ENCODE measurements at regions not wholly inside any gene's neighbourhood (a gene's known extent, or its start where the extent isn't known, plus 50 kb on each side); places are given as distances from the start of the nearest gene placed in this dataset.

DNA sequence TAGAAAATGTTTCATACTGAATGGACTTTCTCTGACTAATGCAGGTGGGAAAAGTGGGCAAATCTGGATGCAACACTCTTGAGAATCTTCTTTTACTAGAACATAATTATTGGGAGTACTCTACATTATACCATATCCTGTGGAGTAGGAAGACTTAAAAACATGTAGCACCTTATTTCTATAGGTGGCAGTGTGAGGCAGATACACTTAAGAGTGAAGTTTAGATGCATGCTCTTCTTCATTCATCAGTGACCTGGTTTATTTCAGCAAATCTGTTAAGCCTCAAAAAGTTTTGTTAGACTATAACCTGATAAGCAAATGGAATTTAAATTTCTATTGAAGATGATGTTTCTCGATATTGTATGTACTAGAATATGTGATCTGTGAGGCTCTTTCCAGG lies 1087.1 kb upstream of the LRRN3 start:
- no peak overlapping the region for H3K27ac ChIP-seq (ENCODE audit: low read depth in 1 of 2, low read length in 2 of 2)
- H3K36me3 ChIP-seq (replicated peaks in 1 of 2; ENCODE audit: control insufficient read depth in 1 of 2, insufficient read depth in 2 of 2, low read length in 2 of 2): no peaks in the 10 kb centered on the region
- no peaks in the 10 kb centered on the region for H3K79me2 ChIP-seq (ENCODE audit: insufficient read depth, low read length)
- H3K4me1 ChIP-seq (ENCODE audit: control insufficient read depth in 1 of 2, insufficient read depth in 2 of 2, low read length in 2 of 2): no peaks in the 10 kb centered on the region
- H3K27me3 ChIP-seq (ENCODE audit: control insufficient read depth in 2 of 2, insufficient read depth in 2 of 2, low read length in 2 of 2): no peaks in the 10 kb centered on the region
- H3K4me1 Mint-ChIP-seq: no peaks in the 10 kb centered on the region
- WGBS (ENCODE audit: insufficient coverage): no CpG with 5 or more reads among the region's 1 CpG
- H3K9me3 ChIP-seq (replicated peaks in 1 of 2; ENCODE audit: control insufficient read depth in 1 of 2, insufficient read depth in 1 of 2, low read length in 2 of 2): peaks cover 6 to 10% of the 10 kb centered on the region in 2 donors
- no peak overlapping the region for H3K9ac ChIP-seq (ENCODE audit: insufficient read depth, low read length, poor library complexity, severe bottlenecking)
- H3K36me3 Mint-ChIP-seq: no peaks in the 10 kb centered on the region
- H3K4me3 Mint-ChIP-seq: no peak overlapping the region
- no peak overlapping the region for H3K27ac Mint-ChIP-seq
- H3K27me3 Mint-ChIP-seq (ENCODE audit: low read depth in 3 of 3): no peaks in the 10 kb centered on the region
- TF ChIP-seq, protein P1, sequence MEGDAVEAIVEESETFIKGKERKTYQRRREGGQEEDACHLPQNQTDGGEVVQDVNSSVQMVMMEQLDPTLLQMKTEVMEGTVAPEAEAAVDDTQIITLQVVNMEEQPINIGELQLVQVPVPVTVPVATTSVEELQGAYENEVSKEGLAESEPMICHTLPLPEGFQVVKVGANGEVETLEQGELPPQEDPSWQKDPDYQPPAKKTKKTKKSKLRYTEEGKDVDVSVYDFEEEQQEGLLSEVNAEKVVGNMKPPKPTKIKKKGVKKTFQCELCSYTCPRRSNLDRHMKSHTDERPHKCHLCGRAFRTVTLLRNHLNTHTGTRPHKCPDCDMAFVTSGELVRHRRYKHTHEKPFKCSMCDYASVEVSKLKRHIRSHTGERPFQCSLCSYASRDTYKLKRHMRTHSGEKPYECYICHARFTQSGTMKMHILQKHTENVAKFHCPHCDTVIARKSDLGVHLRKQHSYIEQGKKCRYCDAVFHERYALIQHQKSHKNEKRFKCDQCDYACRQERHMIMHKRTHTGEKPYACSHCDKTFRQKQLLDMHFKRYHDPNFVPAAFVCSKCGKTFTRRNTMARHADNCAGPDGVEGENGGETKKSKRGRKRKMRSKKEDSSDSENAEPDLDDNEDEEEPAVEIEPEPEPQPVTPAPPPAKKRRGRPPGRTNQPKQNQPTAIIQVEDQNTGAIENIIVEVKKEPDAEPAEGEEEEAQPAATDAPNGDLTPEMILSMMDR (IDR thresholded peaks at IDR 0.05): no peak
- H4K20me1 ChIP-seq (ENCODE audit: insufficient read depth, low read length): no peaks in the 10 kb centered on the region
- no peak overlapping the region for H3K4me2 ChIP-seq (replicated peaks; ENCODE audit: extremely low read depth, low read length, poor library complexity, severe bottlenecking)
- H2AFZ ChIP-seq (ENCODE audit: insufficient read depth, low read depth, low read length, poor library complexity, severe bottlenecking): no peak overlapping the region
- peaks cover 0 to 4% (median 0%) of the 10 kb centered on the region in 7 donors for H3K9me3 Mint-ChIP-seq
- intact Hi-C loops (cut with micrococcal nuclease): no loop called here
- H3K4me3 ChIP-seq (replicated peaks in 1 of 3; ENCODE audit: low read depth in 2 of 3, low read length in 3 of 3): no peak overlapping the region
- DNase-seq: no peak

DNA sequence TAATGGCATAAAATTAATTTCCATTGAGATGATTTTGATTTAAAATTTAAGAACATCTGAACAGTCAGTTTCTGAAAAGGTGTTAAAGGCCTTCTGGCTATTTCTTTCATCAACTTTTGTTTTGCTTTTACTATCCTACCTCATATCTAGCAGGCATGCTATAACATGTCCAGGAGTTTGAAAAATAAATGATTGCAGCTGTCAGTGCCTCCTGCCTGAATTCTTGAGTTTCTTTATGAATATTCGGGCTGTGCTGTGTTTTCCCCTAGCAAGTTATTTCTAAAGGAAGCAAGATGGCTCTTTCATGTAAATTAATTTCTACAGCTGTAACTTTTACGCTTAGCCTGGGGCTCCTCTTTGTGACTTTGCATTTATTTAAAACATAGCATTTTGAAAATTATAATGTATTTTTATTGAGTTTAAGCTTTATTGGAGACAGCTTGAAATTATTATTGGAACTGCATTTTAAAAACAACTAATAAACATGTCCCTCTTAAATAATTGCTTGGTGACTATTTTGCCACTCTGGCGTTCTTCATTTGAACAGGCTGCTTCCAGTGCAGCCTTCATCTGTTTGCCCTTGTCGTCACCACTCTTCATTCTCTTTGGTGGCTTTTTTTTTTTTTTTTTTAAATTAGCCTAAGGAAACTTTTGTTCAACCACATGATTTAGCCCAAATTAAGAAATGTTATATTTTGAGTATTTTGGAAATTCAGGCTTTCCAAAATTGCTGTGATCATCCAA lies 1083.4 kb upstream of the LRRN3 start:
- WGBS (ENCODE audit: insufficient coverage): no CpG with 5 or more reads among the region's 4 CpGs
- no peaks in the 10 kb centered on the region for H3K27me3 Mint-ChIP-seq (ENCODE audit: low read depth in 3 of 3)
- H3K9me3 Mint-ChIP-seq: peaks cover 0 to 3% (median 0%) of the 10 kb centered on the region in 7 donors
- no peaks in the 10 kb centered on the region for H3K36me3 Mint-ChIP-seq
- Histone ChIP-seq H3K36me3 (replicated peaks in 1 of 2; ENCODE audit: control insufficient read depth in 1 of 2, insufficient read depth in 2 of 2, low read length in 2 of 2) (no peaks in the 10 kb centered on the region), H3K4me3 (replicated peaks in 1 of 3; ENCODE audit: low read depth in 2 of 3, low read length in 3 of 3) (no peak overlapping the region), H3K9me3 (replicated peaks in 1 of 2; ENCODE audit: control insufficient read depth in 1 of 2, insufficient read depth in 1 of 2, low read length in 2 of 2) (no peaks in the 10 kb centered on the region), H2AFZ (ENCODE audit: insufficient read depth, low read depth, low read length, poor library complexity, severe bottlenecking) (no peak overlapping the region), H4K20me1 (ENCODE audit: insufficient read depth, low read length) (no peaks in the 10 kb centered on the region), H3K79me2 (ENCODE audit: insufficient read depth, low read length) (no peaks in the 10 kb centered on the region), H3K4me2 (replicated peaks; ENCODE audit: extremely low read depth, low read length, poor library complexity, severe bottlenecking) (no peak overlapping the region), H3K27ac (ENCODE audit: low read depth in 1 of 2, low read length in 2 of 2) (no peak overlapping the region), H3K9ac (ENCODE audit: insufficient read depth, low read length, poor library complexity, severe bottlenecking) (no peak overlapping the region), H3K27me3 (ENCODE audit: control insufficient read depth in 2 of 2, insufficient read depth in 2 of 2, low read length in 2 of 2) (no peaks in the 10 kb centered on the region), H3K4me1 (ENCODE audit: control insufficient read depth in 1 of 2, insufficient read depth in 2 of 2, low read length in 2 of 2) (no peaks in the 10 kb centered on the region)
- no peaks in the 10 kb centered on the region for H3K4me1 Mint-ChIP-seq
- TF ChIP-seq, protein P1 (IDR thresholded peaks at IDR 0.05): no peak
- H3K27ac Mint-ChIP-seq: no peak overlapping the region
- DNase-seq: no peak
- intact Hi-C loops (cut with micrococcal nuclease): no loop called here
- H3K4me3 Mint-ChIP-seq: no peak overlapping the region
